ENCODE measurements at regions not wholly inside any gene's neighbourhood (a gene's known extent, or its start where the extent isn't known, plus 50 kb on each side); places are given as distances from the start of the nearest gene placed in this dataset.

GRCh38 chr3:181329024-181329423, 339.5 kb upstream of the DNAJC19 start:
- TF ChIP-seq, protein P1, sequence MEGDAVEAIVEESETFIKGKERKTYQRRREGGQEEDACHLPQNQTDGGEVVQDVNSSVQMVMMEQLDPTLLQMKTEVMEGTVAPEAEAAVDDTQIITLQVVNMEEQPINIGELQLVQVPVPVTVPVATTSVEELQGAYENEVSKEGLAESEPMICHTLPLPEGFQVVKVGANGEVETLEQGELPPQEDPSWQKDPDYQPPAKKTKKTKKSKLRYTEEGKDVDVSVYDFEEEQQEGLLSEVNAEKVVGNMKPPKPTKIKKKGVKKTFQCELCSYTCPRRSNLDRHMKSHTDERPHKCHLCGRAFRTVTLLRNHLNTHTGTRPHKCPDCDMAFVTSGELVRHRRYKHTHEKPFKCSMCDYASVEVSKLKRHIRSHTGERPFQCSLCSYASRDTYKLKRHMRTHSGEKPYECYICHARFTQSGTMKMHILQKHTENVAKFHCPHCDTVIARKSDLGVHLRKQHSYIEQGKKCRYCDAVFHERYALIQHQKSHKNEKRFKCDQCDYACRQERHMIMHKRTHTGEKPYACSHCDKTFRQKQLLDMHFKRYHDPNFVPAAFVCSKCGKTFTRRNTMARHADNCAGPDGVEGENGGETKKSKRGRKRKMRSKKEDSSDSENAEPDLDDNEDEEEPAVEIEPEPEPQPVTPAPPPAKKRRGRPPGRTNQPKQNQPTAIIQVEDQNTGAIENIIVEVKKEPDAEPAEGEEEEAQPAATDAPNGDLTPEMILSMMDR (IDR thresholded peaks at IDR 0.05), result no peak
- no peak for TF ChIP-seq POLR2A (IDR thresholded peaks at IDR 0.05)

Measured in testis (tissue), 2 donors.